Heart left ventricle (tissue), 16 donors: ENCODE measurements at regions not wholly inside any gene's neighbourhood (a gene's known extent, or its start where the extent isn't known, plus 50 kb on each side); places are given as distances from the start of the nearest gene placed in this dataset.

Experiments used
- ATAC-seq, 4 donors: fragments of 200-7000 bp; cut with Tn5 transposase; one replicate each; pipeline ENCODE4 v1.9.1; 2020 to 2022; ENCODE audit warnings: moderate library complexity in 4 of 4, mild to moderate bottlenecking in 3 of 4, moderate number of reproducible peaks in 1 of 4
- DNase-seq, 5 donors: peaks; one replicate each; pipeline ENCODE4 v3.0.0-alpha.2; 2020
- H3K27ac ChIP-seq, 12 donors: fragments of 200-600 bp; sonication (generic) in 4 of 12; one replicate each; pipeline versions ENCODE4 v1.5.0 to v1.8.0; 2016 to 2022; ENCODE audit warnings: mild to moderate bottlenecking in 2 of 12
- H3K27me3 ChIP-seq, 9 donors: fragments of 200-600 bp; sonication (generic) in 2 of 9; one replicate each; pipeline versions ENCODE4 v1.5.1 to v1.8.0; 2016 to 2022; ENCODE audit warnings: mild to moderate bottlenecking in 3 of 9
- H3K36me3 ChIP-seq, 9 donors: fragments of 200-600 bp; sonication (generic) in 2 of 9; one replicate each; pipeline versions ENCODE4 v1.5.0 to v1.8.0; 2018 to 2022; ENCODE audit warnings: mild to moderate bottlenecking in 2 of 9
- H3K4me1 ChIP-seq, 12 donors: fragments of 200-600 bp; sonication (generic) in 4 of 12; one replicate each; pipeline versions ENCODE4 v1.5.0 to v1.8.0; 2016 to 2022; ENCODE audit warnings: mild to moderate bottlenecking in 3 of 12
- H3K4me3 ChIP-seq, 12 donors: fragments of 200-600 bp; sonication (generic) in 4 of 12; one replicate each; pipeline versions ENCODE4 v1.5.0 to v1.8.0; 2017 to 2022; ENCODE audit warnings: mild to moderate bottlenecking in 9 of 12, moderate library complexity in 4 of 12
- H3K9me3 ChIP-seq, 12 donors: fragments of 200-600 bp; sonication (generic) in 4 of 12; one replicate each; pipeline versions ENCODE4 v1.5.0 to v1.8.0; 2016 to 2022; ENCODE audit warnings: mild to moderate bottlenecking in 1 of 12
- CTCF ChIP-seq, 12 donors: fragments of 200-600 bp; sonication (generic) in 4 of 12; IDR thresholded peaks; one replicate each; pipeline versions ENCODE4 v1.5.0 to v1.8.0; 2018 to 2022; ENCODE audit warnings: antibody characterized with exemption in 12 of 12, mild to moderate bottlenecking in 5 of 12
- POLR2A ChIP-seq, 2 donors: fragments of 450-650 bp; IDR thresholded peaks; one replicate each; pipeline ENCODE4 v1.6.1; 2017; ENCODE audit warnings: antibody characterized with exemption in 2 of 2, mild to moderate bottlenecking in 2 of 2, moderate library complexity in 2 of 2
- WGBS, 4 donors: extraction: QIAGEN DNeasy Blood & Tissue Kit in 2 of 4; methylation state at CpG; one replicate each; pipeline versions ENCODE4 v1.1.5 to v1.1.7; 2013 to 2018; 5-methylcytosine and 5-hydroxymethylcytosine counted together
- intact Hi-C, 10 donors: fragments of 100-400 bp; cut with DNase I; formaldehyde crosslinking; loops; one replicate each; pipeline versions ENCODE4 v1.11.1 to v1.14.2; 2022
- donor health status: ischemic (EF 13 %, LVEDD 7.1; RV severe dilation, severe dysfunction).
- donor health status: healthy with polysubstance abuse.
- donor health status: DM: no; HTN: yes; CAD: no.
- donor health status: DM: no; HTN: no; CAD: no.
- donor health status: ischemic (EF 25% LVEDD 6.9; RV normal size, moderate dysfunction).
- donor health status: ischemic (EF 25% LVEDD 5.7; RV mildly dilated, moderate dysfunction).
- donor health status: healthy.
- donor health status: DM: yes; HTN: yes; CAD: no.
- donor health status: ischemic (EF 35%, LVEDD 5.7; RV mildly dilated, moderate dysfunction).
- donor health status: nonischemic (EF 11% LVEDD 7.7; RV severe dilation, severe dysfunction).
- donor health status: DM: yes; HTN: yes; CAD: no.
- donor health status: PGD.
- donor health status: ischemic (EF 29% LVEDD 5.4; RV normal size, mild dysfunction).
- donor health status: nonischemic (EF 23%, LVEDD 6.1; RV moderate dilation, normal function).

GRCh38 chr21:28106370-28106890 lies 886.2 kb downstream of the LTN1 start:
- peaks cover 0 to 17% (median 4%) of the 10 kb centered on the region in 12 donors for H3K4me1 ChIP-seq
- ATAC-seq (no peak), DNase-seq (no peak)
- no peak for TF ChIP-seq POLR2A (IDR thresholded peaks at IDR 0.05)
- no peak for TF ChIP-seq CTCF (IDR thresholded peaks at IDR 0.05)
- no peak overlapping the region for H3K27ac ChIP-seq
- H3K27me3 ChIP-seq: no peaks in the 10 kb centered on the region
- no peaks in the 10 kb centered on the region for H3K36me3 ChIP-seq
- WGBS, 4 donors: 53 to 66% (median 63%) methylated on average over 3 of the region's 3 CpGs
- intact Hi-C loops: loop anchor here in 1 of 10 donors (10.0 kb wide), 1 partner anchor 108 kb away; no protein-coding TSS in a partner anchor
- H3K9me3 ChIP-seq: peaks cover 0 to 7% (median 0%) of the 10 kb centered on the region in 12 donors
- H3K4me3 ChIP-seq: no peak overlapping the region

- intact Hi-C loops: loop anchor here in 1 of 10 donors (10.0 kb wide), 1 partner anchor 110 kb away; no protein-coding TSS in a partner anchor
- TF ChIP-seq POLR2A (IDR thresholded peaks at IDR 0.05) (no peak), CTCF (IDR thresholded peaks at IDR 0.05) (no peak)
- H3K27me3 ChIP-seq: no peaks in the 10 kb centered on the region
- H3K27ac ChIP-seq: peak overlapping the region in 1 of 12 donors; percentile 11
- ATAC-seq: peak in 3 of 4 donors; percentile 56 to 71 (median 64)
- H3K4me3 ChIP-seq: no peak overlapping the region
- no peaks in the 10 kb centered on the region for H3K36me3 ChIP-seq
- H3K4me1 ChIP-seq: peaks cover 0 to 26% (median 9%) of the 10 kb centered on the region in 12 donors
- DNase-seq: peak in 1 of 5 donors; percentile 27
- 41 to 48% (median 47%) methylated on average over 5 of the region's 5 CpGs for WGBS, 4 donors
- H3K9me3 ChIP-seq: no peaks in the 10 kb centered on the region
These were observed 888.3 kb downstream of the LTN1 start for GRCh38 chr21:28104346-28104745.

- ATAC-seq (no peak), DNase-seq (no peak)
- Histone ChIP-seq H3K4me1 (peaks cover 0 to 40% (median 9%) of the 10 kb centered on the region in 12 donors), H3K27me3 (no peaks in the 10 kb centered on the region), H3K36me3 (no peaks in the 10 kb centered on the region), H3K9me3 (no peaks in the 10 kb centered on the region), H3K4me3 (no peak overlapping the region), H3K27ac (peak overlapping the region in 2 of 12 donors; percentile 21 to 36)
- no peak for TF ChIP-seq CTCF (IDR thresholded peaks at IDR 0.05)
- no peak for TF ChIP-seq POLR2A (IDR thresholded peaks at IDR 0.05)
- intact Hi-C loops: loop anchor here in 1 of 10 donors (10.0 kb wide), 1 partner anchor 114 kb away; no protein-coding TSS in a partner anchor
- 75 to 89% (median 85%) methylated on average over 5 of the region's 5 CpGs for WGBS, 4 donors
These were observed 892.3 kb downstream of the LTN1 start for GRCh38 chr21:28100366-28100765.

GRCh38 chr21:28099001-28099705 lies 893.5 kb downstream of the LTN1 start:
- TF ChIP-seq CTCF (IDR thresholded peaks at IDR 0.05) (no peak), POLR2A (IDR thresholded peaks at IDR 0.05) (no peak)
- DNase-seq: peak; percentile 47 to 72 (median 60)
- H3K9me3 ChIP-seq: no peaks in the 10 kb centered on the region
- H3K27me3 ChIP-seq: no peaks in the 10 kb centered on the region
- WGBS, 4 donors: 29 to 32% (median 30%) methylated on average over 6 of the region's 6 CpGs
- intact Hi-C loops: no loop called here
- no peaks in the 10 kb centered on the region for H3K36me3 ChIP-seq
- H3K27ac ChIP-seq: peak overlapping the region in 8 of 12 donors; percentile 7 to 64 (median 32)
- peaks cover 0 to 31% (median 6%) of the 10 kb centered on the region in 12 donors for H3K4me1 ChIP-seq
- no peak overlapping the region for H3K4me3 ChIP-seq
- peak; percentile 96 to 99 (median 96) for ATAC-seq
